ENCODE measurements at regions not wholly inside any gene's neighbourhood (a gene's known extent, or its start where the extent isn't known, plus 50 kb on each side); places are given as distances from the start of the nearest gene placed in this dataset.

GRCh38 chr1:102566182-102566581 lies 542.1 kb downstream of the COL11A1 start:
- TF ChIP-seq CTCF (IDR thresholded peaks at IDR 0.05; ENCODE audit: low read depth, low read length, missing control alignments): no peak
- no peak for DNase-seq (ENCODE audit: low read depth)
- in situ Hi-C loops (cut with HindIII; ENCODE audit: low sequenced_read_pairs): no loop called here
- H3K4me3 ChIP-seq (ENCODE audit: low read depth, low read length): no peak overlapping the region

GRCh38 chr1:102562380-102562779 lies 545.9 kb downstream of the COL11A1 start:
- in situ Hi-C loops (cut with HindIII; ENCODE audit: low sequenced_read_pairs): no loop called here
- DNase-seq (ENCODE audit: low read depth): no peak
- no peak for TF ChIP-seq CTCF (IDR thresholded peaks at IDR 0.05; ENCODE audit: low read depth, low read length, missing control alignments)
- H3K4me3 ChIP-seq (ENCODE audit: low read depth, low read length): no peak overlapping the region

- no peak for DNase-seq (ENCODE audit: low read depth)
- H3K4me3 ChIP-seq (ENCODE audit: low read depth, low read length): no peak overlapping the region
- in situ Hi-C loops (cut with HindIII; ENCODE audit: low sequenced_read_pairs): no loop called here
- peak; percentile 49 for TF ChIP-seq CTCF (IDR thresholded peaks at IDR 0.05; ENCODE audit: low read depth, low read length, missing control alignments)
Observed at GRCh38 chr1:102550729-102551384, 554.1 kb upstream of the OLFM3 start.

- H3K4me3 ChIP-seq (ENCODE audit: low read depth, low read length): no peak overlapping the region
- DNase-seq (ENCODE audit: low read depth): no peak
- TF ChIP-seq CTCF (IDR thresholded peaks at IDR 0.05; ENCODE audit: low read depth, low read length, missing control alignments): no peak
- in situ Hi-C loops (cut with HindIII; ENCODE audit: low sequenced_read_pairs): no loop called here
Observed at GRCh38 chr1:102546251-102546650, 549.5 kb upstream of the OLFM3 start.

- DNase-seq (ENCODE audit: low read depth): no peak
- in situ Hi-C loops (cut with HindIII; ENCODE audit: low sequenced_read_pairs): no loop called here
- H3K4me3 ChIP-seq (ENCODE audit: low read depth, low read length): no peak overlapping the region
- TF ChIP-seq CTCF (IDR thresholded peaks at IDR 0.05; ENCODE audit: low read depth, low read length, missing control alignments): no peak
Observed at GRCh38 chr1:102535829-102536505, 539.2 kb upstream of the OLFM3 start.

GRCh38 chr1:102531036-102531435 lies 534.3 kb upstream of the OLFM3 start:
- DNase-seq (ENCODE audit: low read depth): no peak
- no peak overlapping the region for H3K4me3 ChIP-seq (ENCODE audit: low read depth, low read length)
- TF ChIP-seq CTCF (IDR thresholded peaks at IDR 0.05; ENCODE audit: low read depth, low read length, missing control alignments): no peak
- in situ Hi-C loops (cut with HindIII; ENCODE audit: low sequenced_read_pairs): no loop called here

Measured in astrocyte of the cerebellum (primary cell).